H1 (cell line): ENCODE measurements at regions not wholly inside any gene's neighbourhood (a gene's known extent, or its start where the extent isn't known, plus 50 kb on each side); places are given as distances from the start of the nearest gene placed in this dataset.

ENCODE experiments used
- CTCF ChIA-PET: fragments of 300-600 bp; sonication (Branson Sonifier 250); formaldehyde crosslinking; loops from one replicate; lab custom pipeline; 2021; ENCODE audit not compliant: partially characterized antibody; lab: Charles Lee
- POLR2A ChIA-PET: fragments of 300-600 bp; sonication (Branson Sonifier 250); formaldehyde crosslinking; loops from one replicate; lab custom pipeline; 2021; ENCODE audit warnings: inconsistent platforms; ENCODE audit not compliant: partially characterized antibody; lab: Charles Lee
- DNase-seq, 2 experiments: peaks; one replicate each; pipeline versions ENCODE4 v3.0.0 to v3.0.0-alpha.2; 2010 to 2022; ENCODE audit warnings: low spot score in 2 of 2, low read depth in 1 of 2, mixed read lengths in 1 of 2
- FAIRE-seq: peaks from 2 replicates; lab custom pipeline; 2011; peaks lifted over from hg19 to GRCh38; lab: Jason Lieb, UNC
- H2AFZ ChIP-seq: 2 replicates; pipeline ENCODE4 v1.8.1; 2012; ENCODE audit warnings: low read length, inconsistent platforms
- H2AK5ac ChIP-seq: 2 replicates; pipeline ENCODE4 v1.6.1; 2013; ENCODE audit warnings: low read depth, low read length
- H2BK120ac ChIP-seq: replicated peaks from 2 replicates; pipeline ENCODE3; 2013; ENCODE audit warnings: low read depth, low read length, inconsistent platforms
- H2BK12ac ChIP-seq: 2 replicates; pipeline ENCODE4 v1.6.1; 2013; ENCODE audit warnings: low read depth, low read length
- H2BK15ac ChIP-seq: 2 replicates; pipeline ENCODE4 v1.6.1; 2013; ENCODE audit warnings: low read length
- H2BK20ac ChIP-seq: 2 replicates; pipeline ENCODE4 v1.6.1; 2013; ENCODE audit warnings: low read length
- H2BK5ac ChIP-seq: 2 replicates; pipeline ENCODE4 v1.6.1; 2013; ENCODE audit warnings: low read depth, low read length
- H3K14ac ChIP-seq: 2 replicates; pipeline ENCODE4 v1.6.1; 2013; ENCODE audit warnings: inconsistent platforms; ENCODE audit not compliant: insufficient read length
- H3K18ac ChIP-seq: 2 replicates; pipeline ENCODE4 v1.6.1; 2013; ENCODE audit warnings: low read length; ENCODE audit errors: extremely low read depth
- H3K23ac ChIP-seq: 2 replicates; pipeline ENCODE4 v1.6.1; 2013; ENCODE audit warnings: inconsistent platforms; ENCODE audit not compliant: insufficient read length
- H3K23me2 ChIP-seq: 2 replicates; pipeline ENCODE4 v1.6.1; 2013; ENCODE audit warnings: low read depth, low read length
- H3K27ac ChIP-seq: 2 replicates; pipeline ENCODE4 v1.6.1; 2011; ENCODE audit warnings: low read depth, low read length, inconsistent platforms
- H3K27me3 ChIP-seq, 4 experiments: replicated peaks in 1 of 4; 1 replicate in 1 of 4; 2 replicates in 3 of 4; pipeline versions ENCODE4 v1.6.1 to v1.8.1; 2011 to 2013; ENCODE audit warnings: low read length in 3 of 4, mild to moderate bottlenecking in 3 of 4, inconsistent platforms in 2 of 4, mixed read lengths in 2 of 4, moderate library complexity in 1 of 4; ENCODE audit not compliant: control insufficient read depth in 3 of 4, insufficient read depth in 3 of 4; ENCODE audit errors: extremely low read depth in 1 of 4
- H3K36me3 ChIP-seq, 4 experiments: 2 replicates each; pipeline versions ENCODE4 v1.6.1 to v1.8.1; 2011 to 2013; ENCODE audit warnings: mild to moderate bottlenecking in 4 of 4, low read length in 3 of 4, moderate library complexity in 2 of 4, control low read depth in 1 of 4, inconsistent platforms in 1 of 4; ENCODE audit not compliant: insufficient read depth in 4 of 4, control insufficient read depth in 2 of 4
- H3K4ac ChIP-seq: replicated peaks from 2 replicates; pipeline ENCODE3; 2013; ENCODE audit warnings: low read length, low read depth, mixed read lengths, inconsistent platforms; ENCODE audit not compliant: insufficient read length
- H3K4me1 ChIP-seq, 4 experiments: replicated peaks in 1 of 4; 1 replicate in 1 of 4; 2 replicates in 3 of 4; pipeline versions ENCODE4 v1.6.1 to v1.8.1; 2011 to 2013; ENCODE audit warnings: low read length in 3 of 4, inconsistent platforms in 2 of 4, mixed read lengths in 1 of 4; ENCODE audit not compliant: insufficient read depth in 4 of 4, control insufficient read depth in 3 of 4
- H3K4me2 ChIP-seq, 2 experiments: 2 replicates each; pipeline versions ENCODE4 v1.6.1 to v1.8.1; 2011 to 2013; ENCODE audit warnings: low read depth in 2 of 2, low read length in 2 of 2, control low read depth in 1 of 2, inconsistent platforms in 1 of 2, mild to moderate bottlenecking in 1 of 2; ENCODE audit not compliant: insufficient read depth in 1 of 2
- H3K4me3 ChIP-seq, 4 experiments: fragments of 200-600, 300-600 bp in 1 of 4; sonication (generic), shearing (Covaris generic), sonication (Bioruptor Twin) in 1 of 4; 2 replicates each; pipeline versions ENCODE4 v1.5.1 to v1.8.1; 2011 to 2016; ENCODE audit warnings: low read length in 4 of 4, low read depth in 3 of 4, control low read depth in 2 of 4, inconsistent platforms in 2 of 4, mild to moderate bottlenecking in 2 of 4, mixed read lengths in 1 of 4, moderate library complexity in 1 of 4; ENCODE audit not compliant: insufficient read depth in 2 of 4; ENCODE audit errors: extremely low read depth in 1 of 4
- H3K56ac ChIP-seq: replicated peaks from 2 replicates; pipeline ENCODE3; 2013; ENCODE audit warnings: low read depth, mild to moderate bottlenecking, mixed read lengths, low read length, inconsistent platforms; ENCODE audit not compliant: insufficient read length
- H3K79me1 ChIP-seq: 2 replicates; pipeline ENCODE4 v1.6.1; 2013; ENCODE audit warnings: low read depth, low read length, control low read depth
- H3K79me2 ChIP-seq, 2 experiments: 2 replicates each; pipeline versions ENCODE4 v1.6.1 to v1.8.1; 2012 to 2013; ENCODE audit warnings: low read length in 2 of 2, mild to moderate bottlenecking in 2 of 2, inconsistent platforms in 1 of 2; ENCODE audit not compliant: insufficient read depth in 2 of 2, control insufficient read depth in 1 of 2
- H3K9ac ChIP-seq, 4 experiments: replicated peaks in 1 of 4; 1 replicate in 1 of 4; 2 replicates in 3 of 4; pipeline versions ENCODE4 v1.6.1 to v1.8.1; 2011 to 2013; ENCODE audit warnings: low read depth in 3 of 4, low read length in 3 of 4, control low read depth in 2 of 4, mild to moderate bottlenecking in 2 of 4, moderate library complexity in 2 of 4, inconsistent platforms in 1 of 4; ENCODE audit errors: extremely low read depth in 1 of 4
- H3K9me3 ChIP-seq, 2 experiments: 2 replicates each; pipeline versions ENCODE4 v1.6.1 to v1.8.1; 2012 to 2013; ENCODE audit warnings: mild to moderate bottlenecking in 2 of 2, moderate library complexity in 2 of 2, control low read depth in 1 of 2, inconsistent platforms in 1 of 2, low read depth in 1 of 2, low read length in 1 of 2, mixed read lengths in 1 of 2; ENCODE audit not compliant: insufficient read depth in 2 of 2
- H4K20me1 ChIP-seq, 2 experiments: replicated peaks in 1 of 2; 2 replicates each; pipeline versions ENCODE3 to v1.8.1; 2011 to 2013; ENCODE audit warnings: inconsistent platforms in 2 of 2, low read length in 2 of 2, mild to moderate bottlenecking in 1 of 2; ENCODE audit not compliant: insufficient read depth in 2 of 2, control insufficient read depth in 1 of 2
- H4K5ac ChIP-seq: 2 replicates; pipeline ENCODE4 v1.6.1; 2013; ENCODE audit warnings: low read length, low read depth, mixed read lengths, inconsistent platforms; ENCODE audit not compliant: insufficient read length
- H4K8ac ChIP-seq: 2 replicates; pipeline ENCODE4 v1.8.0; 2013; ENCODE audit warnings: mild to moderate bottlenecking, moderate library complexity, low read length, inconsistent platforms; ENCODE audit not compliant: insufficient read depth; ENCODE audit errors: extremely low read depth
- H4K91ac ChIP-seq: replicated peaks from 2 replicates; pipeline ENCODE3; 2013; ENCODE audit warnings: low read length, mixed read lengths, inconsistent platforms; ENCODE audit not compliant: insufficient read length
- ATF3 ChIP-seq: IDR thresholded peaks from 2 replicates; pipeline ENCODE4 v1.6.1; 2011; ENCODE audit warnings: low read depth, mild to moderate bottlenecking, low read length; ENCODE audit not compliant: insufficient read depth
- CBX8 ChIP-seq: fragments of 300-800, 300-1000 bp; sonication (generic); IDR thresholded peaks from 2 replicates; pipeline ENCODE4 v1.7.1; 2016; ENCODE audit warnings: low read depth, low read length, borderline replicate concordance
- CEBPB ChIP-seq: IDR thresholded peaks from 2 replicates; pipeline ENCODE4 v1.6.1; 2012; ENCODE audit warnings: low read depth, low read length
- CHD1 ChIP-seq: IDR thresholded peaks from 2 replicates; pipeline ENCODE4 v1.6.1; 2012; ENCODE audit warnings: low read depth, low read length, improper control_type of control experiment
- CREB1 ChIP-seq: IDR thresholded peaks from 2 replicates; pipeline ENCODE4 v1.6.1; 2012; ENCODE audit warnings: inconsistent platforms
- E2F6 ChIP-seq: IDR thresholded peaks from 2 replicates; pipeline ENCODE4 v1.6.1; 2012; ENCODE audit warnings: inconsistent platforms
- EZH2 ChIP-seq: fragments of 200-600 bp; sonication (generic); IDR thresholded peaks from 2 replicates; pipeline ENCODE4 v1.7.1; 2012; ENCODE audit warnings: low read depth, mild to moderate bottlenecking, moderate library complexity, low read length, inconsistent platforms; ENCODE audit not compliant: severe bottlenecking
- HDAC2 ChIP-seq, 2 experiments: fragments of 300-600 bp in 1 of 2; sonication (generic) in 1 of 2; IDR thresholded peaks; 2 replicates each; pipeline ENCODE4 v1.6.1; 2011 to 2012; ENCODE audit warnings: low read depth in 2 of 2, low read length in 2 of 2, mild to moderate bottlenecking in 2 of 2, moderate library complexity in 2 of 2, borderline replicate concordance in 1 of 2, inconsistent platforms in 1 of 2
- JUND ChIP-seq: IDR thresholded peaks from 2 replicates; pipeline ENCODE4 v1.6.1; 2011; ENCODE audit warnings: mild to moderate bottlenecking, improper control_type of control experiment, low read length
- MAFK ChIP-seq: IDR thresholded peaks from 2 replicates; pipeline ENCODE4 v1.6.1; 2012; ENCODE audit warnings: low read depth, mild to moderate bottlenecking, improper control_type of control experiment, low read length
- PHF8 ChIP-seq: fragments of 200-600 bp; sonication (generic); conservative IDR thresholded peaks from 2 replicates; pipeline ENCODE4 v1.7.1; 2012; ENCODE audit warnings: low read depth, mild to moderate bottlenecking, inconsistent platforms, low read length, moderate library complexity
- SIN3A ChIP-seq, 2 experiments: IDR thresholded peaks in 1 of 2; conservative IDR thresholded peaks in 1 of 2; 2 replicates each; pipeline ENCODE4 v1.6.1; 2011 to 2012; ENCODE audit warnings: low read length in 2 of 2, improper control_type of control experiment in 1 of 2, low read depth in 1 of 2, mild to moderate bottlenecking in 1 of 2
- TAF7 ChIP-seq: optimal IDR thresholded peaks from 2 replicates; pipeline ENCODE3; 2011; ENCODE audit warnings: low read depth, mild to moderate bottlenecking, inconsistent platforms, low read length, moderate library complexity, borderline replicate concordance
- ZNF274 ChIP-seq: IDR thresholded peaks from 2 replicates; pipeline ENCODE4 v1.7.0; 2012; ENCODE audit warnings: low read length, borderline replicate concordance; ENCODE audit errors: extremely low read depth
- WGBS, 2 experiments: shearing (Covaris generic) in 1 of 2; methylation state at CpG; one replicate each; pipeline versions ENCODE4 v1.1.6 to v1.1.7; 2013 to 2015; ENCODE audit warnings: low lambda C conversion rate in 2 of 2, mixed read lengths in 2 of 2, inconsistent platforms in 1 of 2, low coverage in 1 of 2, missing lambda C conversion rate in 1 of 2; ENCODE audit not compliant: insufficient replicate concordance in 2 of 2, insufficient coverage in 1 of 2, insufficient read length in 1 of 2; ENCODE audit errors: extremely low coverage in 1 of 2, missing lambda C conversion rate in 1 of 2; 5-methylcytosine and 5-hydroxymethylcytosine counted together

- no peak for FAIRE-seq
- Histone ChIP-seq H3K79me2 (no peaks in the 10 kb centered on the region), H2AFZ (no peak overlapping the region), H2AK5ac (no peak overlapping the region), H3K56ac (no peak overlapping the region), H3K14ac (no peak overlapping the region), H3K9me3 (no peaks in the 10 kb centered on the region), H3K18ac (no peak overlapping the region), H3K36me3 (no peaks in the 10 kb centered on the region), H3K4me1 (no peaks in the 10 kb centered on the region), H3K27ac (no peak overlapping the region), H4K20me1 (no peaks in the 10 kb centered on the region), H4K5ac (no peak overlapping the region), H4K91ac (no peak overlapping the region), H4K8ac (no peak overlapping the region), H2BK15ac (no peak overlapping the region), H2BK5ac (no peak overlapping the region), H3K27me3 (no peaks in the 10 kb centered on the region), H3K9ac (no peak overlapping the region), H3K23ac (no peak overlapping the region), H2BK20ac (no peak overlapping the region), H3K4me3 (no peak overlapping the region), H3K4me2 (no peak overlapping the region), H2BK120ac (no peak overlapping the region), H3K4ac (no peak overlapping the region), H3K23me2 (no peaks in the 10 kb centered on the region), H3K79me1 (no peaks in the 10 kb centered on the region), H2BK12ac (no peak overlapping the region)
- CTCF ChIA-PET, result interaction anchor here (1.5 kb wide), 1 partner anchor 161 kb away, joined by 3 read pairs; no protein-coding TSS in a partner anchor
- 83% methylated on average over 1 of the region's 1 CpG; no CpG with 5 or more reads in 1 of the 2 experiments for WGBS, 2 experiments
- POLR2A ChIA-PET, result no interaction called here
- no peak for DNase-seq
- TF ChIP-seq HDAC2 (IDR thresholded peaks at IDR 0.05; ENCODE audit: borderline replicate concordance in 1 of 2, low read depth in 2 of 2, low read length in 2 of 2) (no peak), ZNF274 (no peak), CEBPB (no peak), TAF7 (no peak), JUND (no peak), CHD1 (no peak), CREB1 (no peak), PHF8 (no peak), E2F6 (no peak), MAFK (no peak), EZH2 (no peak), ATF3 (no peak), CBX8 (no peak), SIN3A (conservative IDR thresholded peaks at IDR 0.05 in 1 of 2, IDR thresholded peaks at IDR 0.05 in 1 of 2; ENCODE audit: low read depth in 1 of 2, low read length in 2 of 2) (no peak)
Observed at GRCh38 chr3:5560199-5560598, 372.7 kb downstream of the EDEM1 start.
